Activated CD4-positive, alpha-beta T cell treated with anti-CD3 and anti-CD28 coated beads, Interleukin-2, Interleukin-4, amounts not matched to agents 100 ng/mL and 50 ng/mL, durations not matched to agents 16 hours and 8 hours (primary cell): ENCODE measurements at regions not wholly inside any gene's neighbourhood (a gene's known extent, or its start where the extent isn't known, plus 50 kb on each side); places are given as distances from the start of the nearest gene placed in this dataset.

Experiments
- DNase-seq: peaks from one replicate; pipeline ENCODE4 v3.0.0-alpha.2; 2020; ENCODE audit warnings: low spot score

- no peak for DNase-seq
These were observed 92.0 kb upstream of the PRMT6 start for GRCh38 chr1:106964495-106964894.

GRCh38 chr1:106968644-106969043, 87.8 kb upstream of the PRMT6 start:
- DNase-seq: no peak

- no peak for DNase-seq
These were observed 86.7 kb upstream of the PRMT6 start for GRCh38 chr1:106969731-106970130.

- no peak for DNase-seq
These were observed 84.4 kb upstream of the PRMT6 start for GRCh38 chr1:106972074-106972473.

- DNase-seq: no peak
These were observed 80.5 kb upstream of the PRMT6 start for GRCh38 chr1:106975944-106976343.

GRCh38 chr1:106978477-106979322, 77.8 kb upstream of the PRMT6 start:
- DNase-seq: no peak

- DNase-seq: no peak
These were observed 77.1 kb upstream of the PRMT6 start for GRCh38 chr1:106979371-106979770.

GRCh38 chr1:106980121-106980520, 76.4 kb upstream of the PRMT6 start:
- no peak for DNase-seq

- DNase-seq: no peak
These were observed 71.7 kb upstream of the PRMT6 start for GRCh38 chr1:106984801-106985200.

- no peak for DNase-seq
These were observed 69.9 kb upstream of the PRMT6 start for GRCh38 chr1:106986603-106987002.

GRCh38 chr1:106995970-106996369, 60.5 kb upstream of the PRMT6 start:
- no peak for DNase-seq

- no peak for DNase-seq
These were observed 58.0 kb upstream of the PRMT6 start for GRCh38 chr1:106998431-106999002.

GRCh38 chr1:107000902-107001301, 55.6 kb upstream of the PRMT6 start:
- no peak for DNase-seq

- DNase-seq: no peak
These were observed 52.5 kb upstream of the PRMT6 start for GRCh38 chr1:107003972-107004371.

GRCh38 chr1:107004421-107004820, 52.1 kb upstream of the PRMT6 start:
- no peak for DNase-seq
